GM19238 (cell line): ENCODE measurements at regions not wholly inside any gene's neighbourhood (a gene's known extent, or its start where the extent isn't known, plus 50 kb on each side); places are given as distances from the start of the nearest gene placed in this dataset.

ENCODE experiments used
- DNase-seq: peaks from one replicate; pipeline ENCODE4 v3.0.0; 2011; ENCODE audit warnings: low spot score; ENCODE audit not compliant: insufficient read length

DNA sequence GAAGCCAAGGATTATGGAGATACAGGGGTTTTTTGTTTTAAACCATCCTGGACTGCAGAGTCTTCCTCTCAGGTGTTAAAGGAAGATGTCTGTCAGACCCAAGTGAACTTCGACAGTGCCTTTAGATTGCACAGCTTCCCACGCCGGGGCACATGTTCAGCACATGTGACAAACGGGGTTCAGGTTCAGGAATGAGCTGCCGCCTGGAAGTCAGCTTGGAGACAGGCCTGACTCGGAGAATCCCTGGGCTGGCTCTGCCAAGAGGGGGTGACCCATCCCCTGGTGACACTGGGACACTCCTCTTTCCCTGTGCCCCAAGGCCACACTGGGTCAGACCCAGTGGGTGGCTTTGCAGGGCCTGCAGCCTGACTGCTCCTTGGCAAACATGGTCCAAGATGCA is 359.3 kb upstream of the SALL3 start:
- DNase-seq = no peak

DNA sequence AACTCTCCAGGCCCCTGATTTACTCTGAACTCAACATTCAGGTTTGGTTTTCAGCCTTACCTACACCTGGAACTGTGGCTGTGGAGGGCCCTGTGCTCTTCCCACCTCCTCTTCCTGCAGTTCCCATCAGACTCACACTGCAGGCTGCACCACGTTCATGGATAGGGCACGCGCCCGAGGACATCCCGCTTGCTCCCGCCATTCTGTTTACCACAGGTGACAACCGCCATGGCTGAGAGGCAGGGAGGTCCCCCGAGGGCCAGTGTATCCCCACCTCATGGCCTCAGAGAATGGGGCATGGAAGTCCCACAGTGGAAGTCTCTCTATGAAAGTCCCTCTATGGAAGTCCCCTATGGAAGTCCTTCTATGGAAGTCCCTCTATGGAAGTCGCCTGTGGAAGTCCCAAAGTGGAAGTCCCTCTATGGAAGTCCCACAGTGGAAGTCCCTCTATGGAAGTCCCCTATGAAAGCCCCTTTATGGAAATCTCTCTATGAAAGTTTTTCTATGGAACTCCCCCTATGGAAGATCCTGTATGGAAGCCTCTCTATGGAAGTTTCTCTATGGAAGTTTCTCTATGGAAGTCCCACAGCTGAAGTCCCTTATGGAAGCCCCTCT is 358.4 kb upstream of the SALL3 start:
- no peak for DNase-seq

DNA sequence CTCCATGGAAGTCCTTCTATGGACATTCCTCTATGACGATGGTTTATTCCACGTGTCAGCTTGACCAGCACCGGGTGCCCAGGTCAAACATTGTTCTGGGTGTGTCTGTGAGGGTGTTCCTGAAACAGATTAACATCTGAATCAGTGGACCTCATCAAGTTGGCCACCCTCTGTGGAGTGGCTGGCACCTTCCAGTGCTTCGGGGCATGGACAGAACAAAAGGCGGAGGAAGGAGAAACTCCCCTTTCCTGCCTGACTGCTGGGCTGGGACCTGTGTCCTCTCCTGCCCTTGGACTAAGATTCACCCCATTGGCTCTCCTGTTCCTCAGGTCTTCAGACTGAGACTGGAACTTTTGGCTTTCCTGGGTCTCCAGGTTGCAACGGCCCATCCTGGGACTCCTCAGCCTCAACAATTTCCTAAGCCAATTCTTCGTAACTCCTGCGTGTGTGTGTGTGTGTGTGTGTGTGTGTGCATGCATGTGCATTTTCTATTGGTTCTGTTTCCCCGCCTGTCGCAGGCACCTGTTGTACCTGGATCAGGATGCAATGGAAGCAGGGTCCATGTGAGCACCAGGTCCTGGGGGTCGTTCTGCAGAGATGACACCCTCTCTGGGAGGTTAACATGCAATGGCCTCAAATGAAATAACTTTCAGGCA is 357.2 kb upstream of the SALL3 start:
- DNase-seq = no peak

DNA sequence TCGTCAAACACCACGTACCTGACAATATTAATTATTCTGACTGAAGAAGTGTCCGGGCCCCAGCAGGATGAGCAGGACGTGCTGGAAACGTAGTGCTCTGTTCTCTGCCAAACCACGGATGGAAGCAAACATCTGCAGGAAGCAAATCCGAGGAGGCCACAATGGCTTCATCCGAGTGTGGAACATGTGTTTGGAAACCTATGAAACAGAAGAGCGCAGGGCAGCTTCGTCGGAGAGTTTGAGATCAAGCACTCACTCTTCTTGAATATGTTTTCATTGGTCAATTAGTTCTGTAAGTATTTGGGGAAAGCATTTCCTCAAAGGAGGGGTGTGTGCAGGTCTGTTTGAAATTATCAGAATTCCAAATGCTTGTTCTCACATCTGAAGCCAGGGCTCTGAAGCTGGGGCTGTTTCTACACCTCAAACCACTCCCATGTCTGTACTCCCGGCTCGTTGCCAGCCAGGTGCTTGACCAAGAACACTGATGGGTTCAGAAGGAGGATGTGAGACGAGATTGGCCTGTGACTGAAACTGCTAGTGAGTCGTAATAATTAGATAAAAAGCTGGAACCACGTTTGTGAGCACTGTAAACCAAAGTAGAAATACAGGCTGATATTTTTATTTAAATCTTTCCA is 356.6 kb upstream of the SALL3 start:
- DNase-seq = no peak

DNA sequence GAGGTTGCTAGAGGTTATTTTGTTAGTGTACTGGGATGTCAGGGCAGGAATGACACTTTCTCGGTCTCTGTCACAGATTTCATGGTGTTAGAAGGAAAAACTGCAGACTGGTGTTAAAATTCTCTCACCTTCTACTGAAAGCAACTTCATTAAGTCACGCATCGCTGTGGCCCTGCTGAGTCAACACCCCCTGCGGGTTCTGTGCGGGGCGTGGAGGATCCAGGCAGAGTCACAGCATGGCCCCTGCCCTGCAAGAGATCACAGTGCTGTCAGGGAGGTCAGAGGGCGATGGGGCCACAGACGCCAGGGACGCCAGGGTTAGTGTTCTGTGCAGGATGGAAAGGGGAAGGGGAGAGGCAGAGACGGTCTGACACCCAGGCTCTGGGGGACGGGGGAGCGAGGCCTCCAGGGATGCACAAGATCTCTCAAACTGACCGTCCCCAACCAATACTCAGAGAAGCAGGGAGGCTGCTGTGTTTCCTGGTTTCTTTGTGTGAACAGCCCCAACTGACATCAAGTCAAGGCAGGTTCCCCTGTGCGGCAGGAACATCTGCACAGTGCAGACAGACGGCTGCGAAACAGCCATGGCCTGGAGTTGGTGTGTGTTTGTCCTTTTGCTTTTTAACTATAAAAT is 354.9 kb upstream of the SALL3 start:
- DNase-seq = no peak

DNA sequence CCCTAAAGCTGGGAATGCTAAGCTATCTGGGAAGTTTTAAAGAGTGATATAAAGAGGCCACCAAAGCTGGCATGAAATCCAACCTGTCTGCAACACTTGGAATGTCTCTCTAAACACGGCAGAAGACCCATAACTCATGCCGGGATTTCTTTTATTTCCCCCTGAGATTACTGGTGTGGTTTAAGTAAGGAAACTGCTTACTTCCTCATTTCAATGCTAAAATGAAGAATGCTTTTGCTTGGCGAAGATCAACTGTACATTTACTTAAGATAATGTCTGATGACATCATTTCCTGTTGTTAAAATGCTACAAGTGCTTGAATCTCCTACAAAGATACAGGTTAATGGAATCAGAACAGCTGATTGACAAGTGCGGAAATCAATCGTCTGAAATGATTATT is 353.8 kb upstream of the SALL3 start:
- DNase-seq = no peak

DNA sequence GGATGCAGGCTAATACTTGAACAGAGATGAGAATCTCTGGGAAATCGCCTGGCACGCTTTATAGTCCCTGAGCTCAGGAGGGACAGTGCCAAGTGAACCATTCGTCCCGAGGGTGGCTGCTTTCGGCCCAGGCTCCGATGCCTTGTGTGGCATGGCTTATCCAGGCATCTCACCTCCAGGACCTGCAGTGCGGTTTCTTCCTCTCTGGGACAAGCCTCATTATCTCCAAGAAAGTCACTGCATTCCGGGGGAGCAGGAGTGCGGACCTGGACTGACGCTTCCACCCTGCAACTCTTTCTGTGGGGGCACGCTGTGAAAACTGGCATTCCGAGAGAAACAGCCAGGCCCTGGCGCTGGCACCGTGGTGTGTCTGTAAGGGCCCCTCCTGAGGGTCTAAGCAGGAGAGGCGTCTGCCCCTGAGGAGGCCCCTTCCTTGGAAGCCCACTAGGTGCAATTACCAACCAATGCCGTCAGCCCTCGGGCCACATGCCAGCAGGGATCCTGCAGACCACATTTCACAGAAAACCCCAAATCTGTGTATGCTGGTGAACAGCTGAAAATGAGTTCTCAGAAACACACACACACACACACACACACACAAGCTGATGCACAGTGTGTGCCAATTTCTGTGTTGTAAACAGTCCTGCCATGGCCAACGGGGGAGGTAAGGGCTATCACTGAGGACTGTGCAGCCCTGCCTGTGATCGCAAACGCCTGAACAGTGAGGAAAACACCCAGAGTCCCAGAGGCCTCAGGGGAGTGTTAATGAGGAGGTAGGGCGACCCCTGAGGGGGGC is 351.9 kb upstream of the SALL3 start:
- no peak for DNase-seq

DNA sequence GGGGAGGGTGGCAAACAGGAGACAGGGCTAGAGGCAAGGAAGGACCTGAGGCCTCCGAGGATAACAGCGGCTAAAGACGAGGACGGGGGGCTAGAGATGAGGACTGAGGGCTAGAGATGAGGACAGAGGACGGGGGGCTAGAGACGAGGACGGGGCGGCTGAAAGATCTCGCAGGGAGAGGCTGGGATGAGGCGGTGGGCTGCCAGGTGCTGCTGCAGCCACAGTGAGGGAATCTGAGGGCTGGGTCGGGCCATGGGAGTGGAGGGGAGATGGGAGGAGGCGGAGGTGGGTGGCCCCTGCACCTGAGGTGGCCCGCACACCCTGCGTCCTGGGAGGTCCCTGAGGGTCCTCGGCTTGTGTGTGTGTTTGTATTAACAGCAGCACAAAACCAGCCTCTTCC is 350.2 kb upstream of the SALL3 start:
- DNase-seq = no peak

DNA sequence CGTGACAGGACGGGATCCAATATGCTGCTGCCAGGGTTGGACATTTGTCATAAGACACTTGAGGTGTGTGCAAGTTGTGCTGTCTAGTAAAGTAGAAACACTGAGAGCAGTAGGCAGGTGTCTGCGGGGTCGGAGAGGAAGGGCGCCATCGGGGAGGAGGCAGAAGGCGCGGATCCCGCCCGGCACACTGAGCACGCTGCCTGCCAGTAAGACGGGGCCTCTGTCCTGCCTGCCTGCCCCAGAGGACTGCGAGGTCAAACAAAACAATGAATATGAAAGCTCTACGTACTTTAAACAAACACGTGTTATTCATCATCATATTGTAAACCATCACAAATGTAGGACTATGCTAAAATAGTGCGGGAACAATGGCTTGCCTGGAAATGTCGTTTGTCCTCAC is 349.3 kb upstream of the SALL3 start:
- DNase-seq = no peak

DNA sequence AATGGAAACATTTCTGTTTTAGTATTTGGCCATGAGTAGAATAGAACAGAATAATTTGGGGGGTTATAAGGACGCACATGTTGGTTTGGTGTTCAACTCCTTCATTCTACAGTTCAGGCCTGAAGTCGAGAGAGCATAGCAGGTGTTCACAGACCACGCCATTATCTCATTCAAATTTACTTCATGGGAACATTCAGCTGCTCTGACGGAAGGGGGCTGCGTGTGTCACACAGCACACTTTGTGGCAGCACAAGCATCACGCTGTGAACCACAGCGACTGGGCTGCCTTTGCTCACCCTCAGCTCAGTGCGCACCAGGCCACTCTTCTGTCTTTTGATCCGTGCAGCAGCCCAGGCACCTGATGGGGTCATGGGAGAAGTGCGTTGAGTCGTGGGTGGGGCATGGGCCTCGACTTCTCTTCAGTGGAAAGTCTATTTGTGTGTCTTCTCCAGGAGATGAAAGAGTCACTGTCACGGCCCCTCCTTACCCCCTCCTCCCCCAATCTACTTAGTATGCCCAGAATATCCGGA is 348.6 kb upstream of the SALL3 start:
- no peak for DNase-seq

DNA sequence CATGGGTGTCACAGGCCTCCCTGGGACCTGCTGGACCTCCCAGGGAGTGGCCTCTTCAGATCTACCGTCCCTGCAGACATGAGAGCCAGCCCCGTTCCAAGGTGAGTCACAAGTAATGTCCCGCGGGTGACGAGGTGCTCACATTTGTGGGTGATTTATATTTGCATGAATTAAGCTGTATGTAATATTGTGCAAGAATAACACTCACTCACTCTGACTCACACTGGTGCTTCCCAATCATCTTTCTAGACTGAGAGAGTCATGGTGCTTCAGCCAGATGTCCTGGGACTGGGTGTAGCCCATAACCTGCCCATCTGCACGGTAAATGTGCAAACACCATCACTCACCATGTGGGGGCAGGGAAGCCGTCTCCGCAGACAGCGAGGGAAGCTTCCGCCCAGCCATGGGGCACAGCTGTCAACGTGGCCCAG is 347.5 kb upstream of the SALL3 start:
- no peak for DNase-seq

DNA sequence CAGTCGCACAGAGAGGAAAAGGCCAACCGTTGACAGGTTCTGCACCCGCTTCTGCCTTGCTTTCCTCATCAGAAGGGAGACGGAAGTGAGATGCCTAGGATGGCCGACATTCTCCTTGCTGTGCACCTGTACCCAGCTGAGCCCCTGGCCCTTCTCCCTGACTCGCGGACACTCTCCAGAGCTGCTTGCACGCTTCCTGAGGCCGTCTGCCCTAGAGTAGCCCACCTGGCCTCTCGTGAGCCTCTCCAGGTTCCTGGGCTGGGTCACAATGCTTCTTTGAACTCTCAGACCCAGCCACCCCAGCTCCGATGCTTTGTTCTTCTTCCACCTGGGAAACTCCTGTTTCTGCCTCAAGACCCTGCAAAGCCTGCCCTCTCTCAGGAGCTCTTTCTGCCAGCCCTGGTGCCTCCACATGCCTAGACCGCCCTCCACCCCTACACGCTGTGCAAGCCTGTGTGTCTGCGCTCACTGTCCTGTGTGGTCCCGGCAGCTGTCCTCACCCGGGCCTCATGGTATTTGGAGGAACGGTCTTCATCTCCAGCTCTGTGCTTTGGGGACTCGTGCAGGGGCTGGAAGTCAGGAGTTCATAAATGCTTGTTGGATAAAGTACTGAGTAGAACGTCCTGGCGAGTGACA is 345.4 kb upstream of the SALL3 start:
- DNase-seq = no peak

DNA sequence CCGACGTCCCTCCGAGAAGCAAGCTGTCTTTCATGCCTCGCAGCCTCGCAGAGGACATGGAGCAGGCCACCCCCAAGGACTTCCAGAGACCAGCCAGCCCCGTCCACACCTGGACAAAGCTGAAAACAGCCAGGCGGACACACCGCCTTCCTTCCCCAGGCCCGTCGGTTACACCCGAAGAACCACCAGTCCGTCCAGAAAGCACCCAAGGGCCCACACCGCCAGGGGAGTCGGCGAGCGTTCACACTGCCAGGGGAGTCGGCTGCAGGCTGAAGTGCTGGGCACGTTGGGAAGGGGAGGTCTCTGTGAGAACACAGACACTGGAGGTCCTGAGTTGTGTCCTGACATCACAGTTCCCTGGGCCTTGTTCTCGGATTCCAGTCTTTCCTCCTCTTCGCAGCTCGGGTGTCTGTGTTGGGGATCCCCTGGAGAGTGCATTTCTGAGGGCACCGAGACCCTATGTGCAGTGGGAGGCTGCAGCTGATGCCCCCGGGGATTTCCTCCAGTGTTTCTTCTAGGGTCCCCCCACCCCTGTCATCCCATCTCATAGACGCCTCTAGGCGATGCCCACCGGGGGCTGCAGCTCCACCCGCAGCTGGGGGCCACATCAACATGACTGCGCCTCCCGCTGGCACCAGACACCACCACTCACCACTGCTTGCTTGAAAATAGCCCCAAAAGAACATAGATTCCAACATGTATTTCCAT is 344.4 kb upstream of the SALL3 start:
- DNase-seq = no peak

DNA sequence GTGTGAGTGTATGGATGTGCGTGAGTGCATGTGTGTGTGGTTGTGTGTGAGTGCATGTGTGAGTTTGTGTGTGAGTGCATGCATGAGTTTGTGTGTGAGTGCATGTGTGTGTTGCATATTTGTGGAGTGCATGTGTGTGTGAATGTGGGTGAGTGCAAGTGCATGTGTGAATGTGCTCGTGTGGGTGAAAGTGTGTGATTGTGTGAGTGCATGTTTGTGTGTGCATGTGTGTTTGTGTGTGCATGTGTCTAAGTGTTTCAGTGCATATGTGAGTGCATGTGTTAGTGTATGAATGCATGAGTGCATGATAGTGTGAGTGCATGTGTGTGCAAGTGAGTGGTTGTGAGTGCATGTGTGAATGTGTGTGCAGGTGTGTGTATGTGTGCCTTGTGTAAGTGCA is 343.4 kb upstream of the SALL3 start:
- DNase-seq = no peak

DNA sequence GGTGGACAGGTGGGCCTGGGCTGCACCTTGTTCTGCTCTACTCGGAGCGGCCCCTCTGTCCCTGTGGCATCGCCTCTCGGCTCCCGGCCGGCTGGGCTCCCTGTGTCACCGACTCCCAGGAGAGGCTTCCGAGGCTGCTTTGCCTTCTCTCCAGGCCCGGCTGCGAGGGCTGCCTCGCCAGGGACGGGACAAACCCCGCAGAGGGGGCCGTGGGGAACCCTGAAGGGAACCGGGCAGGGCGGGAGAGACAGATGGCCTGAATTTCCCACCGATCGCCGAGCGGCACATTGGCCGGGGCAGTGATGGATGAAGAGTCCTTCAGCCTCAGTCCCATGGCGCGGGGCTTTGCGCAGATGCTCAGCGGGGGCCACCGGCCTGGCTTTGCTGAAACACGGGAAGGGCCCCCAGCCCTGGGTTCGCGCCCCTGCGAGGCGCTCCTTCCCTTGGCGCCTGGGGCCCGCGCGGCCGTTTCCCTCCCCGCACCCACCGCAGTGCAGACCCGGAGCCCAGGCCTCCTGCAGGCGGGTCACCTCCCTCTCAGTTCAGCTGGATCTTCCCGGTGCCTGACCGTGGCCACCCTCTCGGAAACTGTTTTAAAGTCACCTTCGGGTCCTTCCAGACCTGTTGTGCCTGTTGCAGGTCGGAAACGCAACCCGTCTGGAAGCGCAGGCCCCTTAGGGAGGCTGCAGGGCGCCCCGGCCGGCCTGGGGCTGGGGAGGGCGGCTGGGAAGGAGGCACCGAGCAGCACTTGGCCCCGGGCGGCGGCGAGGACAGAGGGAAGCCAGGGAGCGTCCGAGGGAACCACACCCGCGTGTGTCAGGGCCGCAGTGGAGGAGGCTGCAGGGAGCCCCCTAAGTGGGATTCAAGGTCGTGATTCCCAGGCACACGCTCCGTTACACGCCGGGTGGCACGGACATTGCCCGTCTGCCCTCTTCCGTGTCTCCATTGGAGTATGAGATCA is 341.9 kb upstream of the SALL3 start:
- DNase-seq = no peak

DNA sequence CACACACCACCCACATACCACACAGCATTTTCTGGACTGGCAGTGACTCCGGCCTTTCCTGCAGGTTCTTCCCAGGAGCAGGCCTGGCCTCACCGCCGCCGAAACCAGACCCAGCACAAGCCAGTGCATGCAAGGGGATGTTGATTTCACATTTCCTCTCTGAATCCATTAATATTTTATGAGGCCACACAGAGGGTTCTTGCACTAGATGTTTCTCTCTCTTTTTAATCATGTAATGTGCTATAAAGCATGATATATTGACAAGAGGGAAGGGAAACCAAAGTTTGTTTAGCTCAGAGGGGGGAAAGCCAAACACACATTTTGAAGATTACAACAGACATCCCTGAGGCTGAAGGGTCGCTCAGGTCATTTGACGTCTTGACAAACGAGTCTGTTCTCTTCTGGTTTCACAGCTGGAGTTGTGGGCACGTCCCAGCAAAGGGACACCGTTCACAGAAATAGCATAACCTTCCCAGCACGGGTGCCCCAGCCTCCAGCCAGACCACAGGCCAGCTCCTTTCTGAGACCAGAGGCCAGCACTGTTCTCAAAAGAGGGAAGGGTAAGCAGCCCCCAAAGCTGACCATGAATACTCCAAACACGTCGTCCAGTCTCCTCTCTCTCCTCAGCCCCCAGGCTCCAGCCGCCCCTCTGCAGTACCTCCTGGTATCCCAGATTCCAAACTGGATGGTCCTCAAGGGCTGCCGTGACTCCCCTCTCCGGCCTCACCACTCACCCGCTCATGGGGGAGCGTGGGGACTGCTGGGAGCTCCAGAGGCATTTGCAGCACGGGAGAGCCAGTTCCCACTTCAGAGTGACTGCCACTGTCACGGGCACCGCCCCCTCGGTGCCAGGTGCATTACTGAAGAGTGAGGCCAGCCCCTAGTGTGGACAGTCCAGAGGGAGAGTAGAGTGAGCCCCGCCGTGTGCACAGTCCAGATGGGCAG is 340.3 kb upstream of the SALL3 start:
- no peak for DNase-seq

DNA sequence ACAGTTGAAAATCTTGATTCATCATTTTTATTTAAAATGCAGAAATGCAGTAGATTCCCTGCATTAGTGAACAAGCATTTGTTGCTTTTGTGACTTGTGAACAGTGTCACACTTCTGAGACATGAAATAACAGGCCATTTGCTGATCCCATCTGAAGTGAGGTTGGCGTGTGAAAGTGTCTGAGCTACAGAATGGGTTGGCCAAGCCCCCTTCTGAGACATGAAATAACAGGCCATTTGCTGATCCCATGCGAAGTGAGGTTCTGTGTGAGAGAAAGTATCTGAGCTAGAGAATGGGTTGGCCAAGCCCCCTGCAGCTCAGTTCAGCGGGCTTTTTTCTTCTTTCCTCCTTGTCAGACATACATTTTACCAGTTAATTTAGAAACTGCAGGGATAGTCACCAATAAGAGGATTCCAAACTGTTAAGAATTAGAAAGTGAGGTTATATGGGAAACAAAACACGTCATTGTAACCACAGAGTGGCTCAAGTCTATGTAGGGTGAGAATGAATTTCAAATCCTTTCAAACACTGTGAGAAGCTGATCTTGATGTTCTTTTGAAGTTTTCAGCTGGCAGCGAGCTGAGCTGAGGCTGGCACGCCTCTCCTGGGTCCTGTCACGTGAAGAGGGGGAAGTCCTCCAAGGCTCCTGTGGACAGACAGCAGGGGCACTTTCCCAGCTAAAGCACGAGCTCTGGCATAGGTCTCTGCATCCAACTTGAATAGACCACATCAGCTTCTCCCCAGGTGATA is 339.2 kb upstream of the SALL3 start:
- DNase-seq = no peak
